ENCODE measurements at regions not wholly inside any gene's neighbourhood (a gene's known extent, or its start where the extent isn't known, plus 50 kb on each side); places are given as distances from the start of the nearest gene placed in this dataset.
A peak's percentile ranks its signal among the peaks of the same experiment; 100 is the strongest.

DNA sequence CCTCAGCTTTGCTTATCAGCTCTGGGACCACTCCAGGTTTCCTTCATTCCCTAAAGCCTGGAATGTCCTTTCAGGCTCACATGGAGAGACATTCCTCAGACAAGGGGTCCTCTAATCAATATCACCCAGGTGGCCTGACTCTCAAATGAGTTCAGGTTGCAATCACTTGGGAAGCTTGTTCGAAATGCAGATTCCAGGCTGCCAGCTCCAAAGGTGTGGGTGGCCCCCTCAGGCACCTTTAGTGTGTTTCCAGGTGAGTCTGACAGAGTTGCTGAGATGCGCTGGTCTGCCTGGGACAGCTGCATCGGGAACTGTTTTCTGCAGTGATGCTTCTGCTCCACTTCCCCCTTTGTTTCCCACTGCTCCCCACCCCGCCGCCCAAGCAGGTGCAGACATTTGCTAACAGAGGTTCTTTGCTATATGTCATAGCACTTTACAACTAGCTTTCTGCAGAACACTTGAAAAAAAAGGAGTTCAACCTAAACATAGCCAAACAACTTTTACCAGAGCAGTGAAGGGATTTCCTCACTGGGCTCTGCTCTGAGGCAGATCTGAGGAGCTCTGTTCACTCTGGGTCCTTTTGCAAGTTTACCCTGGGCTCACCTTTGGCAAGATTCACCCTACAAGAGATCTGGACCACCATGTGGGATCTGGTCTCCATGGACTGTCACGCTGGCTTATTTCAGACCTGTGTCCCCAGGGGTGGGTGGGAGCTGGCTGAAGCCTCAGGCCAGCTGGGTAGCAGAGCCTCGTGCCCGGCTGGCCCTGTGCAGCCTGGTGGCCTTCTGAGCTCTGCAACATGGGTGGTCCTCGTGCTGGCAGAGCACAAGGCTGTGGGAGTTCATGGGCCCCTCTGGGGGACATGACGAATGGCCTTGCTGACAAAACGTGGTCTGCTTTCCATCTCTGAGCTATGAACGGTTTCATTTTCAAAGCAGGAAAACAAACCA lies 539.6 kb downstream of the CCDC171 start:
- Histone ChIP-seq H3K27ac (ENCODE audit: low read depth, low read length, severe bottlenecking) (peak overlapping the region; percentile 36), H3K4me3 (ENCODE audit: extremely low read depth, insufficient read depth, low read length, poor library complexity, severe bottlenecking) (no peak overlapping the region), H3K36me3 (ENCODE audit: control insufficient read depth, insufficient read depth, low read length) (no peaks in the 10 kb centered on the region), H3K9me3 (ENCODE audit: control insufficient read depth, low read length) (no peaks in the 10 kb centered on the region), H3K4me1 (ENCODE audit: control insufficient read depth, insufficient read depth, low read length, poor library complexity, severe bottlenecking) (peaks cover 6% of the 10 kb centered on the region)
- WGBS, 2 experiments (ENCODE audit: insufficient coverage in 2 of 2): 86 to 92% methylated on average over 9 of the region's 12 CpGs

DNA sequence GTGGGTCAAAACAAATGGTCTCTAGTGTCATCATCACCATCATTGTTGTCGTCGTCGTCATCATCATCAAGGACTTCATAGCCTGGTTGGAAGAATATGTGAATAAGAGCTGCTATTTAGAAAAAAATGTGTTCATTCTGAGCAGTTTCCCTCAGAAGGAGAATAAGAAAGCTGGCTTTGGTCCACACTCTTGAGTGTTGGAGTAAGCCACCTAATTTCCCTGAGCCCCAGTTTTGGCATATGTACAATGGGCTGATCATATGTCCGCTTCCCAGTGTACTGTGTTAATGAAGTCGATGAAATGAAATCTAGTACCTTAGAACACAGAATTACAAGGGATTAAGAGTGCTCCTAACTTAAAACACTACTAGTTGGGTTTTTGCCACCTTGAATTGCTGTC lies 545.5 kb downstream of the CCDC171 start:
- Histone ChIP-seq H3K4me1 (ENCODE audit: control insufficient read depth, insufficient read depth, low read length, poor library complexity, severe bottlenecking) (peaks cover 20% of the 10 kb centered on the region), H3K4me3 (ENCODE audit: extremely low read depth, insufficient read depth, low read length, poor library complexity, severe bottlenecking) (no peak overlapping the region), H3K36me3 (ENCODE audit: control insufficient read depth, insufficient read depth, low read length) (no peaks in the 10 kb centered on the region), H3K9me3 (ENCODE audit: control insufficient read depth, low read length) (no peaks in the 10 kb centered on the region), H3K27ac (ENCODE audit: low read depth, low read length, severe bottlenecking) (no peak overlapping the region)
- WGBS, 2 experiments (ENCODE audit: insufficient coverage in 2 of 2): 94% methylated on average over 5 of the region's 5 CpGs; no CpG with 5 or more reads in 1 of the 2 experiments

DNA sequence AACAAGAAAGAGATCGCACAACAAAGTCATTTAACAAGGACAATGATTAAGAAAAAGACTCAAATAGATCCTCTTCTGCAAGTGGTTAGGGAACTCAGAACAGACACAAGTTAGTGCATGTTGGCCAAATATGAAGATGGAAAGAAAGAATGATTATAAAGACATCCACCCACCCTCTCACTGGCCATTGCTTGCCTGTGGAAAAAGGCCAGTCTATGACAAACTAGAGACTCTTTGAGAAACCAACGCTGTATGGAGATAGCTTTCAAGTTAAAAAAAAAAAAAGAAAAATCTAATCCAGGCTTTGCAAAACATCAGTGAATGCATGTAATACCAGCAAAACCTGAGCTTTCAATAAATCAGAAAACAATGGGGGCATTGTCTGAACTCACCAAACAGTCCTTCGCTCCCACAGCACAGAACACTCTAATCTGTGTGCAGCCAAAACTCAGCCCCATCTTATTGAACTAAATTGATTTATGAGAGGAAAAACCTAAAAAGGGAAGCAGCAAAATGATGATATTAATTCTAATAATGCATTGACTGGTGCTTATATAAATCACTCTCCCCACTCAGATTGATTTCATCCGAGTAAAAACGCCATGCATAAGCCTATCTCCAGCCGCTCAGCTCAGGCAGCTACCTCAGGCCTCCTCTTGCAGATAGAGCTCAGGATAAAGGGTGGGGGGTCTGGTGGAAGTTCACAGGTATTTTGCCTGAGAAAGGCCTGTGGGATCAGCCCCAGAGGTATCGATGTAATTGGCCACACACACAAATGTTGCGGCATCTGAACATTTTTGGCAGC lies 547.1 kb downstream of the CCDC171 start:
- Histone ChIP-seq H3K9me3 (ENCODE audit: control insufficient read depth, low read length) (no peaks in the 10 kb centered on the region), H3K36me3 (ENCODE audit: control insufficient read depth, insufficient read depth, low read length) (no peaks in the 10 kb centered on the region), H3K4me3 (ENCODE audit: extremely low read depth, insufficient read depth, low read length, poor library complexity, severe bottlenecking) (no peak overlapping the region), H3K27ac (ENCODE audit: low read depth, low read length, severe bottlenecking) (peak overlapping the region; percentile 85), H3K4me1 (ENCODE audit: control insufficient read depth, insufficient read depth, low read length, poor library complexity, severe bottlenecking) (peaks cover 20% of the 10 kb centered on the region)
- 95 to 97% methylated on average over 2 to 3 of the region's 8 CpGs for WGBS, 2 experiments (ENCODE audit: insufficient coverage in 2 of 2)

DNA sequence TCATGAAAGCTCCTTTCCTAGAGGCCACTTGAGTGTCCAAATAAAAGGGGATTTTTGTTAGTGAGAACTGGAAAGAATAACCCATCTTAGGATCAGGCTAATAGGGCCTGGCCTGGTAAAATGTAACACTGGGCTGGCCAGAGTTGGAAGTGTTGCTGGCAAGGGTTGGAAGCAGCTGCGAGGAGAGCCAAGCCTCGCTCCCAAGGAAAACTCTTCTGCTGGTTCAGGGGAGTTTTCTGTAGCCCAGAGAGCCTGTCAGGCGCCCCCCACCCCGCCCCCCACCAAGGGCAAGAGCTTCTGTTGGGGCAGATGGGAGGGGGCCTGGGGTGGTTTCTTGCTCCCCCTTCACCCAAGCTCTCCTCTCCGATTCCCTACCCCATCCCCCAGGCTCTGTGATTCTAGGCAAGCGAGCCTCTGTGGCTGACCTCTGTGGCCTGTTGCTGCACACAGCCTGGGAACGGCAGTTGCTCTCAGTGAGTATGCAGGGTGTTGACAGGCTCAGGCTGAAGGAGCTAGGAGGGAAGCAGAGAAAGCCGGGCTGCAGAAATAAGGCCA lies 547.8 kb downstream of the CCDC171 start:
- H3K4me1 ChIP-seq (ENCODE audit: control insufficient read depth, insufficient read depth, low read length, poor library complexity, severe bottlenecking): peaks cover 20% of the 10 kb centered on the region
- no peaks in the 10 kb centered on the region for H3K36me3 ChIP-seq (ENCODE audit: control insufficient read depth, insufficient read depth, low read length)
- peak overlapping the region; percentile 85 for H3K27ac ChIP-seq (ENCODE audit: low read depth, low read length, severe bottlenecking)
- H3K9me3 ChIP-seq (ENCODE audit: control insufficient read depth, low read length): no peaks in the 10 kb centered on the region
- 67 to 84% methylated on average over 3 of the region's 8 CpGs for WGBS, 2 experiments (ENCODE audit: insufficient coverage in 2 of 2)
- no peak overlapping the region for H3K4me3 ChIP-seq (ENCODE audit: extremely low read depth, insufficient read depth, low read length, poor library complexity, severe bottlenecking)

DNA sequence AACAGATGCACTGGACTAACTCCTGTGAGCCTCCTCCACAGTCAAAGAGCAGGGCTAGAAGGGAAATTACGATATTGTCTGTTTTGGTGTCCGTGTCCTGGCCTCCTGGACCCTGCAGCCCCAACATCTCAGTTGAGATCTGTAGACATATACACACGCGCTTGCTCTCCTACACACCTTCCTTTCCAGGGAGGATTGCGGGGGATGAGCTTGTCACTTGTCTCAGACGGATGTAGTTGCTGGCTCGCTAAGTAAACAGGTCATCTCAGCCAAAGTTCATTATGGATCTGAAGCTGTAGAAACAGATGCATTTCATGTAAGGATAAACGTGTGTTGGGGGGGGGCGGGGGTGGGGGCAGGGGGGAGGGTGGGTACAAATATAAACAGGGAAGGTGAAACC lies 549.3 kb downstream of the CCDC171 start:
- Histone ChIP-seq H3K4me3 (ENCODE audit: extremely low read depth, insufficient read depth, low read length, poor library complexity, severe bottlenecking) (no peak overlapping the region), H3K36me3 (ENCODE audit: control insufficient read depth, insufficient read depth, low read length) (no peaks in the 10 kb centered on the region), H3K27ac (ENCODE audit: low read depth, low read length, severe bottlenecking) (no peak overlapping the region), H3K9me3 (ENCODE audit: control insufficient read depth, low read length) (no peaks in the 10 kb centered on the region), H3K4me1 (ENCODE audit: control insufficient read depth, insufficient read depth, low read length, poor library complexity, severe bottlenecking) (peaks cover 24% of the 10 kb centered on the region)
- WGBS, 2 experiments (ENCODE audit: insufficient coverage in 2 of 2): 92 to 97% methylated on average over 4 to 5 of the region's 9 CpGs

DNA sequence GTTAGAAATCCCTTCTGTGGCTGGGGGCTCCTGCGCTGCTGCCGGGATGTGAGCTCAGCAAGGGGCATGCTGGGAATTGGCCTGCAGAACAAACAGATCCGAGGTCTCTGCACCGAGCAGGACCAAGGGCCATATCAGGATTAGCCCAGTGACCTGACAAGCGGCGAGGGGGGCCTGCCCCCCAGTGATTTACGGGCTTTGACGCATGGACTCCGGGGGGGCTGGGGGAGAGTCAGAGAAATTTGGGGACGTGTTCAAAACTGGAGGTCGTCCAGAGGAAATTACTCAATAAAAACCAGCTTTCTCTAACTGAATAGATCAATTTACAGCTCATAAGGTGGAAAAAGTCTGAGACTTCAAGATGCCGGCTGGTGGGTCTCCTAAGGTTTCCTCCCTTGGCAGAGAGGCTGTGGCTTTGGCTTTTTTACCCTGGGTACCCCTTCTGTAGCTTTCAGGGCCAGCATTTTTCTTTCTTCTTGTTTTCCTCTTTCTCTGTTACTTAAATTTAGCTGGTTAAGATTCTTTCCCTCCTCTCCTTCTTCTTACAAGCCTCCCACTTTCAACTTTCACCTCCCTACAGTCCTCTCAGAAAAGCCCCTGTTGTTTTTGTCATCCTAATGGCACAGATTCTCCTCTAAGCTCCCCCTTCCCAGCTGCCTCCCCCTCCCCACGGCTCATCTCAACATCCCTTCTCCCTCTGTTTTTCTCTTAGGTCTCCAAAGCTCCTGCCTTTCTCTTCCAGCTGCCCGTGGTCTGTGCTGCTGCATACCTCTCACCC lies 551.0 kb downstream of the CCDC171 start:
- 67 to 75% methylated on average over 10 of the region's 14 CpGs for WGBS, 2 experiments (ENCODE audit: insufficient coverage in 2 of 2)
- no peak overlapping the region for H3K27ac ChIP-seq (ENCODE audit: low read depth, low read length, severe bottlenecking)
- H3K9me3 ChIP-seq (ENCODE audit: control insufficient read depth, low read length): no peaks in the 10 kb centered on the region
- H3K4me1 ChIP-seq (ENCODE audit: control insufficient read depth, insufficient read depth, low read length, poor library complexity, severe bottlenecking): peaks cover 24% of the 10 kb centered on the region
- no peaks in the 10 kb centered on the region for H3K36me3 ChIP-seq (ENCODE audit: control insufficient read depth, insufficient read depth, low read length)
- H3K4me3 ChIP-seq (ENCODE audit: extremely low read depth, insufficient read depth, low read length, poor library complexity, severe bottlenecking): no peak overlapping the region

DNA sequence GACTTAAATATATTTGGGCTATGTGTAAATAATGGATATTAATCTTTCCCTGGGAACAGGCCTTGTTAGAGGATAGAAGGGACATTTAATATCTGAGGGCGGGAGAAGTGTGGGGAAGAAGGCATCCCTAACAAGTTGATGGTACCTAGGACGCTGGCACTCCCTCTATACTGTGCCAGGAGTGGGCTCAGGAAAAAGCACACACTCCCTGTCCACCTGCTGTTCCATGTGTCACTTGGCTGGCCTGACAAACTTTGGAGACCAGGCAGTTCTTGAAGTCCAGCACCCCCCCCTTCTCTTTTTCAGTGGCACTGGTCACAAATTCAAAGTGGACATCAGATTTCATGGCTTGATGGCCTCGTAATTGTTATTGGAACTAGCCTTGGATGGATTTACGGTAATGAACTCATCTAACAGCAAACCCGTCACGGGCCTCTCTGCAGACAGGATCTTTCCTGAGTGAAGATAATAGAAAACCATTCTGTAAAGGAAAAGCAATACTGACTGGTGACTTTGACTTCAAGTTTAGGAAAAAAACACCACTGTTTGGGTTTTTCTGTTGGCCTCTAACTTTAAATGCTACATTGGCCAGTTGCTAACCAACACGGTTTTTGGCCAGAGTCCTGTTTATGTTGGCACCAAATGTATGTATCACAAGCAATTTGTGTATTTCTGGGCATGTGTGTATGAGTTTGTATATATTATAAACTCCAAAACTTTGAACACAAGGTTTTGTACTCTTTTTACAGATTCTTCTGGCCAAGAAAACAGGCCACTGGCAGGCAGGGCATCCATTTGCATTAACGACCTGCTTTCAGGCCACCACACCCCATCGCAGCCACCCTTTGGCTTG lies 552.6 kb downstream of the CCDC171 start:
- 88 to 90% methylated on average over 5 of the region's 9 CpGs for WGBS, 2 experiments (ENCODE audit: insufficient coverage in 2 of 2)
- Histone ChIP-seq H3K27ac (ENCODE audit: low read depth, low read length, severe bottlenecking) (no peak overlapping the region), H3K9me3 (ENCODE audit: control insufficient read depth, low read length) (no peaks in the 10 kb centered on the region), H3K4me3 (ENCODE audit: extremely low read depth, insufficient read depth, low read length, poor library complexity, severe bottlenecking) (no peak overlapping the region), H3K36me3 (ENCODE audit: control insufficient read depth, insufficient read depth, low read length) (no peaks in the 10 kb centered on the region), H3K4me1 (ENCODE audit: control insufficient read depth, insufficient read depth, low read length, poor library complexity, severe bottlenecking) (peaks cover 15% of the 10 kb centered on the region)

DNA sequence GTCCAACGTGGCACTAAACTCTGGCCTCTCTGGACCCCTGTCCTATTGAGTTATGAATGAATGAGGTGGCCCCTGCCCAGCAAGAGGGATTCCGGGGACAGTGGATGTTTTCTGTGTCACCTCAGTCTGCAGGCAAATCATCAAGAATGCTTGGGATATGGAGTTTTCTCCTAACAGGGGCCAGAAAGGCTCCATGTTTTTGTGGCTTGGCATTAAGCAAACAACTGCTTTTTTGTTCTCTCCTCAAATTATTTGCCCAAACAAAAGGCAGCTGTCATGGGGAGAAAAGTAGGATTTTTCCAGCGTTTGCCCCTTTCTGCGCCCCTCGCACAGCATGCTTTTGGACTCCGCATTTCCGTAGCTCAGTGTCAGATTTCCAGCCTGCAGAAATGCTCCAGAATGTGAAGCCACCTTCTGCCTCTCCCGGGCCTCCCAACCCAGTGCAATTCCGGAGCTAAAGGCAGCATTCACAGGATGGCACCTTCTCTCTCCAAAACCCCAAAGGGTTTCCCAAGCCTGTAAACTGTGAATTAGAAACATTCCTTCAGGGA lies 553.3 kb downstream of the CCDC171 start:
- H3K36me3 ChIP-seq (ENCODE audit: control insufficient read depth, insufficient read depth, low read length): no peaks in the 10 kb centered on the region
- H3K4me3 ChIP-seq (ENCODE audit: extremely low read depth, insufficient read depth, low read length, poor library complexity, severe bottlenecking): no peak overlapping the region
- peaks cover 8% of the 10 kb centered on the region for H3K4me1 ChIP-seq (ENCODE audit: control insufficient read depth, insufficient read depth, low read length, poor library complexity, severe bottlenecking)
- WGBS, 2 experiments (ENCODE audit: insufficient coverage in 2 of 2): 64 to 94% methylated on average over 6 to 8 of the region's 9 CpGs
- no peaks in the 10 kb centered on the region for H3K9me3 ChIP-seq (ENCODE audit: control insufficient read depth, low read length)
- H3K27ac ChIP-seq (ENCODE audit: low read depth, low read length, severe bottlenecking): no peak overlapping the region

DNA sequence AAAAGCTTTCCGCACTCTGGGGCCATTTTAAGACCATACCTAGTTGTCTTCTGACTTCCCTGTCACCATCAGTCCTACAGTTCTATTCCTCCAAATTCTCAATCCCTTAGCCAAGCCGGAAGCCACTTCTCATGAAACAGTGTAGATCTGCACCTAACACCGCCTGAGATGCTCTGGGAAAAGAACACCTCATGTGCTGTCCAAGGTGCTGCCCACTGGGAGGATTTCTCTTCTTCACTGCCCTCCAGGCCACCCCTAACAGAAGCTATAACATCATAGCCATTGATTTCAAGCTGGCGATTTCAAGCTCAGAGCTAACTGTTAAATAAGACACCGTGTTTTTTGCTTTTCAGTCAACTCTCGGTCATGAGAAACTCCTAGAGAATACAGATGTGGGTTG lies 559.3 kb downstream of the CCDC171 start:
- H3K36me3 ChIP-seq (ENCODE audit: control insufficient read depth, insufficient read depth, low read length): no peaks in the 10 kb centered on the region
- H3K4me3 ChIP-seq (ENCODE audit: extremely low read depth, insufficient read depth, low read length, poor library complexity, severe bottlenecking): no peak overlapping the region
- H3K27ac ChIP-seq (ENCODE audit: low read depth, low read length, severe bottlenecking): no peak overlapping the region
- H3K4me1 ChIP-seq (ENCODE audit: control insufficient read depth, insufficient read depth, low read length, poor library complexity, severe bottlenecking): no peaks in the 10 kb centered on the region
- H3K9me3 ChIP-seq (ENCODE audit: control insufficient read depth, low read length): no peaks in the 10 kb centered on the region
- 86 to 93% methylated on average over 4 to 6 of the region's 6 CpGs for WGBS, 2 experiments (ENCODE audit: insufficient coverage in 2 of 2)
